Nephron (organoid): ENCODE measurements at regions not wholly inside any gene's neighbourhood (a gene's known extent, or its start where the extent isn't known, plus 50 kb on each side); places are given as distances from the start of the nearest gene placed in this dataset.

Experiments used
- H3K27ac Mint-ChIP-seq, 3 experiments: 2 replicates each; pipeline ENCODE4 v1.8.0; 2020; ENCODE audit warnings: mixed read lengths in 3 of 3, mild to moderate bottlenecking in 2 of 3, moderate library complexity in 1 of 3
- H3K27me3 Mint-ChIP-seq: 2 replicates; pipeline ENCODE4 v1.8.0; 2021; ENCODE audit warnings: low read depth, mild to moderate bottlenecking, moderate library complexity, mixed read lengths
- H3K36me3 Mint-ChIP-seq: 2 replicates; pipeline ENCODE4 v1.8.0; 2020; ENCODE audit warnings: low read depth, mixed read lengths
- H3K4me1 Mint-ChIP-seq: 2 replicates; pipeline ENCODE4 v1.8.0; 2020; ENCODE audit warnings: mixed read lengths
- H3K4me3 Mint-ChIP-seq, 3 experiments: 2 replicates each; pipeline ENCODE4 v1.8.0; 2020; ENCODE audit warnings: mild to moderate bottlenecking in 3 of 3, mixed read lengths in 3 of 3, moderate library complexity in 2 of 3
- H3K9me3 Mint-ChIP-seq: 2 replicates; pipeline ENCODE4 v1.8.0; 2020; ENCODE audit warnings: mixed read lengths
- TF ChIP-seq, protein P1 (sequence below), 3 experiments: fragments of 200-600 bp; sonication (generic); IDR thresholded peaks; one replicate each; pipeline ENCODE4 v1.5.0; 2021; ENCODE audit warnings: antibody characterized with exemption in 3 of 3; ENCODE audit not compliant: unreplicated experiment in 3 of 3

DNA sequence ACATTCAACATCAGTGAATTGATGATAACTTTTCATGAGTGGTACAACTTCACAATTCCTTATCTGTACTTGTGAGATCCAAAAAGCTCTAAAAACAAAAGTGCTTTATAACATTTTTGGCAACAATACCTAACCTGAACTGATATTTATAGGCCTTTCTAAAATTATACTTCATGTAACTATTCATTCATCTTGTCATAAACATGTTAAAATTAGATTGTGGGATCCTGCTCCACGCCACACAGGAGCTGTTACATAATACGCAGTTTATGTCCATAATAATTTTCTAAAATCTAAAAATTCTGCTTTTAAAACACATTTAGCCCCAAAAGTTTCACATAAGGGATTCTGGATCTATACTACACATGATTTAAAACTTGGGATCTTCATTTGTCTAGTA lies 908.5 kb upstream of the CHAC2 start:
- no peaks in the 10 kb centered on the region for H3K9me3 Mint-ChIP-seq
- peaks cover 9% of the 10 kb centered on the region for H3K4me1 Mint-ChIP-seq
- H3K4me3 Mint-ChIP-seq: no peak overlapping the region
- H3K27ac Mint-ChIP-seq: no peak overlapping the region
- H3K27me3 Mint-ChIP-seq: no peaks in the 10 kb centered on the region
- TF ChIP-seq, protein P1, sequence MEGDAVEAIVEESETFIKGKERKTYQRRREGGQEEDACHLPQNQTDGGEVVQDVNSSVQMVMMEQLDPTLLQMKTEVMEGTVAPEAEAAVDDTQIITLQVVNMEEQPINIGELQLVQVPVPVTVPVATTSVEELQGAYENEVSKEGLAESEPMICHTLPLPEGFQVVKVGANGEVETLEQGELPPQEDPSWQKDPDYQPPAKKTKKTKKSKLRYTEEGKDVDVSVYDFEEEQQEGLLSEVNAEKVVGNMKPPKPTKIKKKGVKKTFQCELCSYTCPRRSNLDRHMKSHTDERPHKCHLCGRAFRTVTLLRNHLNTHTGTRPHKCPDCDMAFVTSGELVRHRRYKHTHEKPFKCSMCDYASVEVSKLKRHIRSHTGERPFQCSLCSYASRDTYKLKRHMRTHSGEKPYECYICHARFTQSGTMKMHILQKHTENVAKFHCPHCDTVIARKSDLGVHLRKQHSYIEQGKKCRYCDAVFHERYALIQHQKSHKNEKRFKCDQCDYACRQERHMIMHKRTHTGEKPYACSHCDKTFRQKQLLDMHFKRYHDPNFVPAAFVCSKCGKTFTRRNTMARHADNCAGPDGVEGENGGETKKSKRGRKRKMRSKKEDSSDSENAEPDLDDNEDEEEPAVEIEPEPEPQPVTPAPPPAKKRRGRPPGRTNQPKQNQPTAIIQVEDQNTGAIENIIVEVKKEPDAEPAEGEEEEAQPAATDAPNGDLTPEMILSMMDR (IDR thresholded peaks at IDR 0.05; ENCODE audit: unreplicated experiment in 3 of 3): no peak
- H3K36me3 Mint-ChIP-seq: no peaks in the 10 kb centered on the region

DNA sequence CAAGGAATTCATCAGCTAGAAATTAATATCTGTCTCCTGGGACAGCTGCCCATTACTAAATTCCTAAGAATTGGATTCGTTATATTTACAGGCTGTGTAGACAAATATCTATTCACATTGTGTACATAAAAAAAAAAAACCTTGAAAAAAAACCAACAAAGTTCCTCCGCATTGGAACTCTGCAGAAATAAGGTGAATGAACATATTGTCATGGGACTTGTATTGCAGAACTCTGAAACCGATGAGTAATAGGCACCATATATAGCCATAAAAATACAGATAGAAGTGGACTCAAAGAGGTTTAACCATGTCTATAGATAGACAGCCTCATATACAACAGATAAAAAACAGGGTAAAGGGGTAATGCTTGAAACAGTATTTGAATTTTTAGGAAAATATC lies 909.9 kb upstream of the CHAC2 start:
- TF ChIP-seq, protein P1 (IDR thresholded peaks at IDR 0.05; ENCODE audit: unreplicated experiment in 3 of 3): no peak
- Mint-ChIP-seq H3K4me3 (no peak overlapping the region), H3K27me3 (no peaks in the 10 kb centered on the region), H3K36me3 (no peaks in the 10 kb centered on the region), H3K4me1 (peaks cover 9% of the 10 kb centered on the region), H3K27ac (no peak overlapping the region), H3K9me3 (peaks cover 7% of the 10 kb centered on the region)

DNA sequence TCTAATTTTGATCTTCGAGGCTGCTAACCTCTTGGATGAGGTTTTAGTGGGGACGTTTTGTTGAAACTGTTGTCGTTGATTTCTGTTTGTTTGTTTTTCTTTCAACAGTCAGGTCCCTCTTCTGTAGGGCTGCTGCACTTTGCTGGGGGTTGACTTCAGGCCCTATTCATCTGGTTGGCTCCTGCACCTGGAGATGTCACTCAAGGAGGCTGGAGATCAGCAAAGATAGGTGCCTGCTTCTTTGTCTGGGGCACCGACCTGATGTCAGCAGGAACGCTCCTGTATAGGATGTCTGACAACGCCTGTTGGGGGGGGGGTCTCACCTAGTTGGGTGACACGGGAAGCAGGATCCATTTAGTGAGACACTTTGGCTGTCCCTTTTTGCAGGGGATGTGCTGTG lies 915.6 kb upstream of the CHAC2 start:
- TF ChIP-seq, protein P1 (IDR thresholded peaks at IDR 0.05; ENCODE audit: unreplicated experiment in 3 of 3): no peak
- H3K27me3 Mint-ChIP-seq: no peaks in the 10 kb centered on the region
- H3K9me3 Mint-ChIP-seq: peaks cover 38% of the 10 kb centered on the region
- H3K27ac Mint-ChIP-seq: no peak overlapping the region
- no peak overlapping the region for H3K4me3 Mint-ChIP-seq
- H3K36me3 Mint-ChIP-seq: no peaks in the 10 kb centered on the region
- no peaks in the 10 kb centered on the region for H3K4me1 Mint-ChIP-seq

DNA sequence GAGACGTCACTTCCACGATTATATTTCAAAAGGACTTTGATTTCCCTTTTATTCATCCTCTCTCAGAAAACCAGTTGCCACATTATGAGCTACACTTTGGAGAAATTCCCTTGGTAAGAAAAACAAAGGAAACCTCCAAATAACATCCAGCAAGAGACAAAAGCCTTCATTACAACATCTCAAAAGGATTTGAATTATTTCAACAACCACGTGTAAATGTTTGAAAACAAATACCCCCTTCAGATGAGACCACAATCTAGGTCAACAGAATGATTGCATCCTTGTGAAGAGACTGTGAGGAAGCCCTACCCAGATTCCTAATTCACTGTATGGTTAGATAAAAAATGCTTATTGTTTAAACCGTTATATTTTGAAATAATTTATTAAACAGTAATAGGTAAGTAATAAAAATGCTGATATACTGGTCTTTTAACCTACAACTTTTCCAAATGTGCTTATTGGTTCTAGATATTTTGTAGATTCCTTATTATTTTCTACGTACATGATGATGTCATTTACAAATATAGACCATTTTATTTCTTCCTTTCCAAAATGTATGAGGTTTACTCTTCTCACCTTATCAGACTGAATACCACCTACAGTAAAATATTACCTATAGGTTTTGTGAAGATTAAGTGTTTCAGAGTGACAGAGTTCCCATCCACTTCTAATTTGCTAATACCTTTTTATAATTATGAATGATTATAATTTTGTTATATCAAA lies 922.7 kb upstream of the CHAC2 start:
- H3K27me3 Mint-ChIP-seq: no peaks in the 10 kb centered on the region
- no peak overlapping the region for H3K27ac Mint-ChIP-seq
- H3K36me3 Mint-ChIP-seq: no peaks in the 10 kb centered on the region
- H3K4me3 Mint-ChIP-seq: no peak overlapping the region
- H3K9me3 Mint-ChIP-seq: peaks cover 13% of the 10 kb centered on the region
- H3K4me1 Mint-ChIP-seq: no peaks in the 10 kb centered on the region
- TF ChIP-seq, protein P1 (IDR thresholded peaks at IDR 0.05; ENCODE audit: unreplicated experiment in 3 of 3): no peak

DNA sequence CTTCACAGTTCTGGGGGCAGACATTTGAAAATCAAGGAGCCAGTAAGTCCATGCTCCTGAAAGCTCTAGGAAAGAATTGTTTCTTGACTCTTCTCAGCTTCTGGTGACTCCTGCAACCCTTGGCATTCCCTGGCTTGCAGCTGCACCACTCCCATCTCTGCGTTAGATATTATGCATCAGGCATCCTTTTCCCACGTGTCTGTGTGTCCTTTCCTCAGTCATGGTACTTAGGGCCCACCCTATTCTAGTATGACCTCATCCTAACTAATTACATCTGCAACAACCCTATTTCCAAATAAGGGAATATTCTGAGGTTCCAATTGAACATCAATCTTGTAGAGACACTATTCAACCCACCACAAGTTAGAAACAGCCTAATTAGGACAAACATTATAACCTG lies 931.7 kb upstream of the CHAC2 start:
- H3K9me3 Mint-ChIP-seq: no peaks in the 10 kb centered on the region
- no peaks in the 10 kb centered on the region for H3K4me1 Mint-ChIP-seq
- no peaks in the 10 kb centered on the region for H3K27me3 Mint-ChIP-seq
- H3K36me3 Mint-ChIP-seq: no peaks in the 10 kb centered on the region
- TF ChIP-seq, protein P1 (IDR thresholded peaks at IDR 0.05; ENCODE audit: unreplicated experiment in 3 of 3): no peak
- H3K4me3 Mint-ChIP-seq: no peak overlapping the region
- H3K27ac Mint-ChIP-seq: no peak overlapping the region

DNA sequence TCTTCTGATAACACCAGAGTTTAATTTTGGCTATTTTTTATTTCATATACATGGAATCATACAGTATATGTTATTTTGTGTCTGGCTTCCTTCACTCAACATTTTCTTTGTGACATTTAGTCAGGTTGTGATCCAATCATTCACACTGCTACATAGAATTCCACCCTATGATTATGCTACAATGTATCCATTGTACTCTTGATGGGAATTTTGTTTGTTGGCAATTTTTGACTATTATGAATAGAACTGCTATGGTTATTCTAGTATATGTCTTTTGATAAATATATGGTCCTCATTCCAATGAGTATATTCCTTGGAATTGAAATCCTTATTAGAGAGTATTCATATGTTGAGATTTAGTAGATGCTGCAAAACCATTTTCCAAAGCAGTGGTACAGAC lies 936.4 kb upstream of the CHAC2 start:
- no peaks in the 10 kb centered on the region for H3K9me3 Mint-ChIP-seq
- TF ChIP-seq, protein P1 (IDR thresholded peaks at IDR 0.05; ENCODE audit: unreplicated experiment in 3 of 3): no peak
- no peak overlapping the region for H3K4me3 Mint-ChIP-seq
- H3K4me1 Mint-ChIP-seq: no peaks in the 10 kb centered on the region
- no peaks in the 10 kb centered on the region for H3K36me3 Mint-ChIP-seq
- no peak overlapping the region for H3K27ac Mint-ChIP-seq
- no peaks in the 10 kb centered on the region for H3K27me3 Mint-ChIP-seq
